Vagina (tissue), 2 donors: ENCODE measurements at regions not wholly inside any gene's neighbourhood (a gene's known extent, or its start where the extent isn't known, plus 50 kb on each side); places are given as distances from the start of the nearest gene placed in this dataset.

Source experiments
- POLR2AphosphoS5 ChIP-seq, 2 donors: sonication (generic); formaldehyde crosslinking; IDR thresholded peaks; one replicate each; pipeline ENCODE4 v1.9.0; 2017; ENCODE audit warnings: antibody characterized with exemption in 2 of 2, mild to moderate bottlenecking in 2 of 2, low read depth in 1 of 2; ENCODE audit not compliant: insufficient read depth in 1 of 2
- TF ChIP-seq, protein P1 (sequence below), 3 experiments: fragments of 450-650 bp in 2 of 3; fragments of 200-600 bp in 1 of 3; sonication (generic) in 1 of 3; IDR thresholded peaks; one replicate each; pipeline ENCODE4 v1.5.1; 2017 to 2019; ENCODE audit warnings: antibody characterized with exemption in 3 of 3, mild to moderate bottlenecking in 2 of 3, moderate library complexity in 2 of 3

DNA sequence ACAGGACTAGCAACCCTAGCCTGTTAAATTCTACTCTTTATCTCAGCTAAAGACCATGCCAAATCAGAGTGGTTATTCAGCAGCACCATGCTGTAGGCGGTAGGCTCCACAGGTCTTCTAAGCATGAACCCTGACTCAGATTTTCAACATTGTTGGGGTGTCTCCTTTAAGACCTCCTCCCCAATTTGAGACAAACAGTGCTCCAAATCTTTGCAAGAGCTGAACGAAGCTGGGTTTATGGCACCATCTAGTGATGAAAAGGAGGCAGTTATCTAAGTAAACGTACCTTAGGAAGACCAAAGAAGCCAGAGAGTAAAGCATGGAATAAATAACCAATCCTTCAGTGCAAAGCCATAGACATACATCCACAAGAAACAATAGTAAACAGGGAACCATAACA, 334.5 kb upstream of the SLC7A11 start:
- TF ChIP-seq POLR2AphosphoS5 (IDR thresholded peaks at IDR 0.05; ENCODE audit: insufficient read depth in 1 of 2, low read depth in 1 of 2), result no peak
- TF ChIP-seq, protein P1, sequence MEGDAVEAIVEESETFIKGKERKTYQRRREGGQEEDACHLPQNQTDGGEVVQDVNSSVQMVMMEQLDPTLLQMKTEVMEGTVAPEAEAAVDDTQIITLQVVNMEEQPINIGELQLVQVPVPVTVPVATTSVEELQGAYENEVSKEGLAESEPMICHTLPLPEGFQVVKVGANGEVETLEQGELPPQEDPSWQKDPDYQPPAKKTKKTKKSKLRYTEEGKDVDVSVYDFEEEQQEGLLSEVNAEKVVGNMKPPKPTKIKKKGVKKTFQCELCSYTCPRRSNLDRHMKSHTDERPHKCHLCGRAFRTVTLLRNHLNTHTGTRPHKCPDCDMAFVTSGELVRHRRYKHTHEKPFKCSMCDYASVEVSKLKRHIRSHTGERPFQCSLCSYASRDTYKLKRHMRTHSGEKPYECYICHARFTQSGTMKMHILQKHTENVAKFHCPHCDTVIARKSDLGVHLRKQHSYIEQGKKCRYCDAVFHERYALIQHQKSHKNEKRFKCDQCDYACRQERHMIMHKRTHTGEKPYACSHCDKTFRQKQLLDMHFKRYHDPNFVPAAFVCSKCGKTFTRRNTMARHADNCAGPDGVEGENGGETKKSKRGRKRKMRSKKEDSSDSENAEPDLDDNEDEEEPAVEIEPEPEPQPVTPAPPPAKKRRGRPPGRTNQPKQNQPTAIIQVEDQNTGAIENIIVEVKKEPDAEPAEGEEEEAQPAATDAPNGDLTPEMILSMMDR (IDR thresholded peaks at IDR 0.05), result no peak
